Astrocyte of the cerebellum (primary cell): ENCODE measurements at regions not wholly inside any gene's neighbourhood (a gene's known extent, or its start where the extent isn't known, plus 50 kb on each side); places are given as distances from the start of the nearest gene placed in this dataset.
"Not testable (repeated sequence)": the region's sequence is repeated elsewhere in the genome, so short reads cannot be mapped to it uniquely, and the experiment has no call there.

Experiments
- DNase-seq: peaks from one replicate; pipeline ENCODE4 v3.0.0-alpha.2; 2011; ENCODE audit warnings: low read depth
- H3K4me3 ChIP-seq: 2 replicates; pipeline ENCODE4 v1.5.1; 2011; ENCODE audit warnings: mild to moderate bottlenecking, low read depth, low read length, moderate library complexity
- CTCF ChIP-seq: IDR thresholded peaks from 2 replicates; pipeline ENCODE4 v1.5.1; 2012; ENCODE audit warnings: low read length, low read depth, moderate library complexity, mild to moderate bottlenecking; ENCODE audit errors: missing control alignments
- in situ Hi-C: cut with HindIII; loops from 2 replicates; pipeline ENCODE4 v1.10.0; 2017; ENCODE audit warnings: low sequenced_read_pairs

DNA sequence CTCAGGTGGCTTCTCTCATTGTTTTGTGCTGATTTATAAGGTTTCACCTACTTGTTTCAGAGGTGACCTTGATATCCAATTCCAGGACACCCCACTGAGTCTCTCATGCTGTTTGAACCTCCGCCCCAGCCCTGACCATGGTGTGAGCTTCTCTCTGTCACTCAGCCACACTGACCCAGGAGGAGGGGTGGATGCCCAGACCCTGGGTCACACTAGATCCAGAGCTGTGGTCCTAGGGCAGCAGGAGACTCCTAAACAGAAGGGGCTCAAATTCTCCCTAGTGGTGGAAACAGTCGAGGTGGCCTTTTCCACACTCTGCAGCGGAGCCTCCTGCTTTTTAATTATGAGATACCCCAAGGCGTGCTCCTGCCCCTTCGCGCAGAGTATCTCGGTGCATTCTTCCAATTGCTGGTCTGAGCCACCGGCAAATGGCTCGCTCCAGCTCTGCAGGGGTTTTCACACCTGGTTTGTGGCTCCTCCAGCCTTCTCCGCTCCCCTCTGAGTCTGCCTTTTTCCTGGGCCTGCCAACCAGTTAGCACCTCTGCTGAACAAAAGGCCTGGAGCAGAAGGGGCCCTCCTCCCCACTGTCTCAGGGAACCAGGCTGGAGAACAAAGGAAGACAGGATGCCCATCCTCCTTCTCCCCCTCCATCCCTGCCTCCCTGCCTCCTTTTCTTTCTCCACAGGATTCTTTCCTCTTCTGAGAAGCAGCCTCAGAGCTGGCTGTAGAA is 147.3 kb upstream of the SPRED2 start:
- in situ Hi-C loops: no loop called here
- TF ChIP-seq CTCF: no peak
- H3K4me3 ChIP-seq: no peak overlapping the region
- DNase-seq: no peak

GRCh38 chr2:65577654-65578053 is 145.3 kb upstream of the SPRED2 start:
- in situ Hi-C loops: no loop called here
- DNase-seq: no peak
- TF ChIP-seq CTCF: no peak
- H3K4me3 ChIP-seq: no peak overlapping the region

DNA sequence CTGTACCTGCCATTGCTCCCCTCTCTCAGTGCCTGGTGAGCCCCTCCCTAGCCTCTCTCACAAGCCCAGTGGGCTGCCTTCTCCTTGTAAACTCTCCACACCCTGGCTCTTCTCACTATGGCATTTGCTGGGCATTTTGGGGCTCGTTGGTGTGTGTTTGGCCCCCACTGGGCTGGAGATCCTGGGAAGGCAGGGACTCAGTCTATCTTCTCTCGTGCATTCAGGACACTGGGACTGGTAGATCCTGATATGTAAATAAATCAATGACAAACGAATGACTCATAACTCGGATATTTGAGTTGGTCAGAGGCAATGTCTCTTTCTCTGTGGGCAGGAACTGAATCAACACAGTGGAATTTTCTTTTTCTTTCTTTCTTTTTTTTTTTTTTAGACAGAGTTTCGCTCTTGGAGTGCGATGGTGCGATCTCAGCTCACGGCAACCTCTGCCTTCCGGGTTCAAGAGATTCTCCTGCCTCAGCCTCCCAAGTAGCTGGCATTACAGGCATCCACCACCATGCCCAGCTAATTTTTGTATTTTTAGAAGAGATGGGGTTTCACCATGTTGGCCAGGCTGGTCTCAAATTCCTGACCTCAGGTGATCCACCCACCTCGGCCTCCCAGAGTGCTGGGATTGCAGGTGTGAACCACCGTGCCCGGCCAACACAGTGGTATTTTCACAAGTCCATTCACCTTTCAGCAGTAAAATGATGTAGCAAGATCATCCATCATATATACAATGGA is 144.6 kb upstream of the SPRED2 start:
- peak; percentile 89 for DNase-seq
- in situ Hi-C loops: no loop called here
- H3K4me3 ChIP-seq: no peak overlapping the region
- no peak for TF ChIP-seq CTCF

GRCh38 chr2:65576278-65576677 is 143.9 kb upstream of the SPRED2 start:
- no peak overlapping the region for H3K4me3 ChIP-seq
- no peak for TF ChIP-seq CTCF
- in situ Hi-C loops: no loop called here
- DNase-seq: no peak

- in situ Hi-C loops: no loop called here
- no peak overlapping the region for H3K4me3 ChIP-seq
- no peak for DNase-seq
- TF ChIP-seq CTCF: no peak
Measured at GRCh38 chr2:65574993-65575392, 142.6 kb upstream of the SPRED2 start.

- H3K4me3 ChIP-seq, in situ Hi-C loops: not testable (repeated sequence)
- peak; percentile 15 for DNase-seq
Measured at GRCh38 chr2:65568656-65569440, 136.4 kb upstream of the SPRED2 start.
